ENCODE measurements at regions not wholly inside any gene's neighbourhood (a gene's known extent, or its start where the extent isn't known, plus 50 kb on each side); places are given as distances from the start of the nearest gene placed in this dataset.

DNA sequence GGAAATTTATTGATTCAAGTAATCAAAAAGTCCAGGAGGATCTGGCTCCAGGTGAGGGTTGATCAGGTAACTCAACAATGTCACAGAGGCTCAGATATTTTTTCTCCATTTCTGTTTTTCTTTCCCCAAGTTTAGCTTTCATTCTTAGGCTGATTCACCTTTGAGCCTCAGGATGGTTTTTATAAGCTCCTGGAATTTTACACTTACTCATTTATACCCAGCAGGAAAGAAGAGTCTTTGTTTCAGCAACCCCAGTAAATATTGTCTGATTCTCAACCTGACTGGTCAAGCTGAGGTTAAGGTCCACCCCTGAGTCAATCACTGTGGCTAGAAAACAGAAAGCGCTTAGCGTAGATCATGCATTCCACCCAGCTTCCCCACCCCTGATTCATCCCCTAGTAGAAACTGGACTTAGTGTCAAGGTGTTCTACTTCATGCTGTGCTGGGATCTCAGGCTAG is 500.6 kb downstream of the KIF4B start:
- TF ChIP-seq, protein P1, sequence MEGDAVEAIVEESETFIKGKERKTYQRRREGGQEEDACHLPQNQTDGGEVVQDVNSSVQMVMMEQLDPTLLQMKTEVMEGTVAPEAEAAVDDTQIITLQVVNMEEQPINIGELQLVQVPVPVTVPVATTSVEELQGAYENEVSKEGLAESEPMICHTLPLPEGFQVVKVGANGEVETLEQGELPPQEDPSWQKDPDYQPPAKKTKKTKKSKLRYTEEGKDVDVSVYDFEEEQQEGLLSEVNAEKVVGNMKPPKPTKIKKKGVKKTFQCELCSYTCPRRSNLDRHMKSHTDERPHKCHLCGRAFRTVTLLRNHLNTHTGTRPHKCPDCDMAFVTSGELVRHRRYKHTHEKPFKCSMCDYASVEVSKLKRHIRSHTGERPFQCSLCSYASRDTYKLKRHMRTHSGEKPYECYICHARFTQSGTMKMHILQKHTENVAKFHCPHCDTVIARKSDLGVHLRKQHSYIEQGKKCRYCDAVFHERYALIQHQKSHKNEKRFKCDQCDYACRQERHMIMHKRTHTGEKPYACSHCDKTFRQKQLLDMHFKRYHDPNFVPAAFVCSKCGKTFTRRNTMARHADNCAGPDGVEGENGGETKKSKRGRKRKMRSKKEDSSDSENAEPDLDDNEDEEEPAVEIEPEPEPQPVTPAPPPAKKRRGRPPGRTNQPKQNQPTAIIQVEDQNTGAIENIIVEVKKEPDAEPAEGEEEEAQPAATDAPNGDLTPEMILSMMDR (IDR thresholded peaks at IDR 0.05) = no peak
- TF ChIP-seq, protein P2, sequence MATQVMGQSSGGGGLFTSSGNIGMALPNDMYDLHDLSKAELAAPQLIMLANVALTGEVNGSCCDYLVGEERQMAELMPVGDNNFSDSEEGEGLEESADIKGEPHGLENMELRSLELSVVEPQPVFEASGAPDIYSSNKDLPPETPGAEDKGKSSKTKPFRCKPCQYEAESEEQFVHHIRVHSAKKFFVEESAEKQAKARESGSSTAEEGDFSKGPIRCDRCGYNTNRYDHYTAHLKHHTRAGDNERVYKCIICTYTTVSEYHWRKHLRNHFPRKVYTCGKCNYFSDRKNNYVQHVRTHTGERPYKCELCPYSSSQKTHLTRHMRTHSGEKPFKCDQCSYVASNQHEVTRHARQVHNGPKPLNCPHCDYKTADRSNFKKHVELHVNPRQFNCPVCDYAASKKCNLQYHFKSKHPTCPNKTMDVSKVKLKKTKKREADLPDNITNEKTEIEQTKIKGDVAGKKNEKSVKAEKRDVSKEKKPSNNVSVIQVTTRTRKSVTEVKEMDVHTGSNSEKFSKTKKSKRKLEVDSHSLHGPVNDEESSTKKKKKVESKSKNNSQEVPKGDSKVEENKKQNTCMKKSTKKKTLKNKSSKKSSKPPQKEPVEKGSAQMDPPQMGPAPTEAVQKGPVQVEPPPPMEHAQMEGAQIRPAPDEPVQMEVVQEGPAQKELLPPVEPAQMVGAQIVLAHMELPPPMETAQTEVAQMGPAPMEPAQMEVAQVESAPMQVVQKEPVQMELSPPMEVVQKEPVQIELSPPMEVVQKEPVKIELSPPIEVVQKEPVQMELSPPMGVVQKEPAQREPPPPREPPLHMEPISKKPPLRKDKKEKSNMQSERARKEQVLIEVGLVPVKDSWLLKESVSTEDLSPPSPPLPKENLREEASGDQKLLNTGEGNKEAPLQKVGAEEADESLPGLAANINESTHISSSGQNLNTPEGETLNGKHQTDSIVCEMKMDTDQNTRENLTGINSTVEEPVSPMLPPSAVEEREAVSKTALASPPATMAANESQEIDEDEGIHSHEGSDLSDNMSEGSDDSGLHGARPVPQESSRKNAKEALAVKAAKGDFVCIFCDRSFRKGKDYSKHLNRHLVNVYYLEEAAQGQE (IDR thresholded peaks at IDR 0.05; ENCODE audit: insufficient read depth in 1 of 2, low read depth in 2 of 2, low read length in 1 of 2) = no peak
- TF ChIP-seq SIN3A (IDR thresholded peaks at IDR 0.05; ENCODE audit: borderline replicate concordance, insufficient read depth, low read depth, low read length) (no peak), POLR2AphosphoS5 (IDR thresholded peaks at IDR 0.05; ENCODE audit: low read depth, low read length) (no peak)
